Gastroesophageal sphincter (tissue), 3 donors: ENCODE measurements at regions not wholly inside any gene's neighbourhood (a gene's known extent, or its start where the extent isn't known, plus 50 kb on each side); places are given as distances from the start of the nearest gene placed in this dataset.

Experiments
- CTCF ChIP-seq, 4 experiments: fragments of 200-600 bp in 2 of 4; fragments of 450-650 bp in 2 of 4; sonication (generic) in 1 of 4; IDR thresholded peaks; one replicate each; pipeline ENCODE4 v1.5.1; 2017 to 2019; ENCODE audit warnings: antibody characterized with exemption in 4 of 4, mild to moderate bottlenecking in 2 of 4, moderate library complexity in 2 of 4
- POLR2A ChIP-seq, 2 donors: fragments of 450-650 bp; IDR thresholded peaks; one replicate each; pipeline ENCODE4 v1.6.1; 2017; ENCODE audit warnings: antibody characterized with exemption in 2 of 2, mild to moderate bottlenecking in 2 of 2, moderate library complexity in 1 of 2
- POLR2AphosphoS5 ChIP-seq: sonication (generic); formaldehyde crosslinking; IDR thresholded peaks from one replicate; pipeline ENCODE4 v1.6.1; 2017; ENCODE audit warnings: antibody characterized with exemption

GRCh38 chr2:157077753-157078350 is 179.7 kb upstream of the GALNT5 start:
- TF ChIP-seq CTCF (IDR thresholded peaks at IDR 0.05) (no peak), POLR2AphosphoS5 (no peak), POLR2A (IDR thresholded peaks at IDR 0.05) (no peak)
